Vagina (tissue), 2 donors: ENCODE measurements at regions not wholly inside any gene's neighbourhood (a gene's known extent, or its start where the extent isn't known, plus 50 kb on each side); places are given as distances from the start of the nearest gene placed in this dataset.

Experiments used
- DNase-seq, 2 donors: peaks; one replicate each; pipeline ENCODE4 v3.0.0-alpha.2; 2017; ENCODE audit errors: extremely low spot score in 2 of 2
- H3K27ac ChIP-seq: fragments of 200-600 bp; sonication (generic); one replicate; pipeline ENCODE4 v1.5.1; 2019
- H3K27me3 ChIP-seq: fragments of 200-600 bp; sonication (generic); one replicate; pipeline ENCODE4 v1.5.1; 2019
- H3K36me3 ChIP-seq, 2 donors: fragments of 200-600 bp; sonication (generic); one replicate each; pipeline ENCODE4 v1.5.1; 2017 to 2019
- H3K4me1 ChIP-seq: fragments of 200-600 bp; sonication (generic); one replicate; pipeline ENCODE4 v1.5.1; 2019
- H3K4me3 ChIP-seq, 2 donors: fragments of 200-600 bp; sonication (generic); 1 replicate in 1 of 2; 2 replicates in 1 of 2; pipeline ENCODE4 v1.5.1; 2016 to 2019
- H3K9me3 ChIP-seq: fragments of 200-600 bp; sonication (generic); one replicate; pipeline ENCODE4 v1.5.1; 2019
- POLR2A ChIP-seq, 2 donors: fragments of 450-650 bp; IDR thresholded peaks; one replicate each; pipeline ENCODE4 v1.6.1; 2017; ENCODE audit warnings: antibody characterized with exemption in 2 of 2, mild to moderate bottlenecking in 2 of 2, moderate library complexity in 2 of 2
- POLR2AphosphoS5 ChIP-seq, 2 donors: sonication (generic); formaldehyde crosslinking; IDR thresholded peaks; one replicate each; pipeline ENCODE4 v1.9.0; 2017; ENCODE audit warnings: antibody characterized with exemption in 2 of 2, mild to moderate bottlenecking in 2 of 2, low read depth in 1 of 2; ENCODE audit not compliant: insufficient read depth in 1 of 2
- intact Hi-C: fragments of 100-400 bp; cut with DNase I; formaldehyde crosslinking; loops from one replicate; pipeline ENCODE4 v1.15.1; 2023
- TF ChIP-seq, protein P1 (sequence below), 3 experiments: fragments of 450-650 bp in 2 of 3; fragments of 200-600 bp in 1 of 3; sonication (generic) in 1 of 3; IDR thresholded peaks; one replicate each; pipeline ENCODE4 v1.5.1; 2017 to 2019; ENCODE audit warnings: antibody characterized with exemption in 3 of 3, mild to moderate bottlenecking in 2 of 3, moderate library complexity in 2 of 3

DNA sequence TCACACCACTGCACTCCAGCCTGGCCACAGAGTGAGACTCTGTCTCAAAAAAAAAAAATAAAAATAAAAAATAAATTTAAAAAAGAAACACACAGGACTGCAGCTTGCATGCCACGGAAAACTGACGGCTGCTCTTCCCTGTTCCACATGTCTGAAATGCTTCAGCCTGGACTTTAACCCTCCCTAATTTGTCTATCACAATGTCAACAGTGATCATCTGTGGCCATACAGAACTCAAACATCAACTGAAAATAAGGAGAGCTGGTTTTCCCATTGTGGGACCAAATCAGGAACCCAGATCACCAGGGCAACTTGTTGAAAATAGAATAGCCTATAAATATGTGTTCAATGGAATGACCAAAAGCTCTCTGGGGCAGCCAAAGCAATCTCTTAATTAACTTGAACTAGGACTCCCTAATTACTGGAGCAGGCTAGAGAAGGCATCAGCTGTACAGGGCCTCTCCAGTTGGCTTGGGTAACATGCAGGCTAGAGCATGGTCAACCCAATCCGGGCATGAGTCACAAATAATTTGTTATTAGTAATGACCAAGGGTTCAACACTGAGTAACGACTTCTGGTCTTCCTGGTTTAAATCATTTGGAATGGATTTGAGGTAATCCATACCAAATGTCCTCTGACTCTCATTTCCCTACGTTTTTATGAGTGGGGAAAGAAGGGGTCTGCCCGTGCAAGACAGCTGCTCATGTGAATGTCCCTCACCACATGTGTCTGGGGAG, 62.7 kb upstream of the KAZN start:
- no peaks in the 10 kb centered on the region for H3K9me3 ChIP-seq
- H3K4me3 ChIP-seq = no peak overlapping the region
- no peak overlapping the region for H3K27ac ChIP-seq
- intact Hi-C loops = no loop called here
- H3K4me1 ChIP-seq = no peaks in the 10 kb centered on the region
- no peak for DNase-seq
- no peaks in the 10 kb centered on the region for H3K27me3 ChIP-seq
- H3K36me3 ChIP-seq = no peaks in the 10 kb centered on the region
- TF ChIP-seq POLR2A (IDR thresholded peaks at IDR 0.05) (no peak), POLR2AphosphoS5 (IDR thresholded peaks at IDR 0.05; ENCODE audit: insufficient read depth in 1 of 2, low read depth in 1 of 2) (no peak)
- TF ChIP-seq, protein P1, sequence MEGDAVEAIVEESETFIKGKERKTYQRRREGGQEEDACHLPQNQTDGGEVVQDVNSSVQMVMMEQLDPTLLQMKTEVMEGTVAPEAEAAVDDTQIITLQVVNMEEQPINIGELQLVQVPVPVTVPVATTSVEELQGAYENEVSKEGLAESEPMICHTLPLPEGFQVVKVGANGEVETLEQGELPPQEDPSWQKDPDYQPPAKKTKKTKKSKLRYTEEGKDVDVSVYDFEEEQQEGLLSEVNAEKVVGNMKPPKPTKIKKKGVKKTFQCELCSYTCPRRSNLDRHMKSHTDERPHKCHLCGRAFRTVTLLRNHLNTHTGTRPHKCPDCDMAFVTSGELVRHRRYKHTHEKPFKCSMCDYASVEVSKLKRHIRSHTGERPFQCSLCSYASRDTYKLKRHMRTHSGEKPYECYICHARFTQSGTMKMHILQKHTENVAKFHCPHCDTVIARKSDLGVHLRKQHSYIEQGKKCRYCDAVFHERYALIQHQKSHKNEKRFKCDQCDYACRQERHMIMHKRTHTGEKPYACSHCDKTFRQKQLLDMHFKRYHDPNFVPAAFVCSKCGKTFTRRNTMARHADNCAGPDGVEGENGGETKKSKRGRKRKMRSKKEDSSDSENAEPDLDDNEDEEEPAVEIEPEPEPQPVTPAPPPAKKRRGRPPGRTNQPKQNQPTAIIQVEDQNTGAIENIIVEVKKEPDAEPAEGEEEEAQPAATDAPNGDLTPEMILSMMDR (IDR thresholded peaks at IDR 0.05) = no peak

DNA sequence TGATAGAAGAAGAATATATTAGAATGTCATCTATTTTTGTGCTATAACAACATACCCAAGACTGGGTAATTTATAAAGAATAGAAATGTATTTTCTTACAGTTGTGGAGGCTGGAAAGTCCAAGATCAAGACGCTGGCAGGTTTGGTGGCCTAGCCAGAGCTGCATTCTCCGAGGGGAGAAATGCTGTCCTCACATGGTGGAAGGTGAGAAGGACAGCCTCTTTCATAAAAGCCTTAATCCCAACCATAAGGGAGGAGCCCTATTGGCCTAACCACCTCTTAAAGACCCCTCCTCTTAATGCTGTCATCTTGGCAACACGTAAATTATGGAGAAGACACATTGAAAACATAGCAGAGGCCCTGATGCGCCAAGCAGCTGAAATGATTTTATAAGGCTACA, 60.1 kb upstream of the KAZN start:
- H3K4me1 ChIP-seq = no peaks in the 10 kb centered on the region
- TF ChIP-seq, protein P1 (IDR thresholded peaks at IDR 0.05) = no peak
- TF ChIP-seq POLR2A (IDR thresholded peaks at IDR 0.05) = no peak
- TF ChIP-seq POLR2AphosphoS5 (IDR thresholded peaks at IDR 0.05; ENCODE audit: insufficient read depth in 1 of 2, low read depth in 1 of 2) = no peak
- H3K9me3 ChIP-seq = no peaks in the 10 kb centered on the region
- no peak overlapping the region for H3K27ac ChIP-seq
- H3K36me3 ChIP-seq = no peaks in the 10 kb centered on the region
- no peak for DNase-seq
- intact Hi-C loops = no loop called here
- no peak overlapping the region for H3K4me3 ChIP-seq
- H3K27me3 ChIP-seq = no peaks in the 10 kb centered on the region

DNA sequence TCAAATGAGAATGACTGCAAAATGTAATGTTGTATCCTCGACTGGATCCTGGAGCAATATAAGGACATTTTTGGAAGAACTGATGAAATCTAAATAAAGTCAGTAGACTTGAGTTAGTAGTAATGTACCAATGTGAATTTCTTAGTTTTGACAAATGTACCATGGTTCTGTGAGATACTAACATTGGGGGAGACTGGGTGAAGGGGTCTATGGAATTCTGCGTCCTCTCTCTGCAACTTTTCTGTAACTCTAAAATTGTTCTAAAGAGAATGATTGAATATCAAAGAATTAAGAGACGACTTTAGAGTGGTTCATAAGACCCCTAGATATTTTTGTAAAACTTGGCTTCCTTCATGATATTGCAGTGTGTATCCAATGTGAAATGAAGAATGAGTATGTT, 59.2 kb upstream of the KAZN start:
- Histone ChIP-seq H3K9me3 (no peaks in the 10 kb centered on the region), H3K27ac (no peak overlapping the region), H3K36me3 (no peaks in the 10 kb centered on the region), H3K27me3 (no peaks in the 10 kb centered on the region), H3K4me3 (no peak overlapping the region), H3K4me1 (no peaks in the 10 kb centered on the region)
- intact Hi-C loops = no loop called here
- DNase-seq = no peak
- TF ChIP-seq, protein P1 (IDR thresholded peaks at IDR 0.05) = no peak
- TF ChIP-seq POLR2A (IDR thresholded peaks at IDR 0.05) = no peak
- TF ChIP-seq POLR2AphosphoS5 (IDR thresholded peaks at IDR 0.05; ENCODE audit: insufficient read depth in 1 of 2, low read depth in 1 of 2) = no peak

DNA sequence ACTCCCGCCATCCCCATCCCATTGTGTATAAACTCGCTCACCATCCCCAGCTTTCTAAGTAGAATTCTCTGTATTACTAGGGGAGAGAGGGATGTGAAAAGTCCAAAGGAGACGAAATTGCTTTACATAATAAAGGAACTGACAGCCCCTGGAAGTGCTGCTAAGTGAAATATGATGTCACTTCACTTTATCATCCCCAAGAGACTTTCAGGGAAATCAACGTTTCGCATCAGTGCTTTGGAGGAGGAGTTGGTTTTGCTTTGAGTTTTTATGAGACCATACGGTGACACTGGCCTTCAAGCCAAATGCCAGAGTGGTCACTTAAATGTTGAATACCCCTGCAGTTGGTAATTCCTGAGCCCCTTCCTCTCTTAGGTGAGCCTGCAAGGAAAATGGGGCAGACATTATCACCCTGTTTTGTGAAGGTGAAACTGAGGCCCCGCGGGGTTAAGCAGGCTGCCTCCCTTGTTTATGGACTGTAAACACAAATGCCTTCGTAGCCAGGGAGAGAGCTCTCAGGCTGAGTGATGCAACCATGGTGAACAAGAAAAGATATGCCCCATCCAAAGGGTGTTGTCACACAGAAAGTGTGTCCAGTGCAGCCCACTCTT, 58.4 kb upstream of the KAZN start:
- H3K36me3 ChIP-seq = no peaks in the 10 kb centered on the region
- H3K4me3 ChIP-seq = no peak overlapping the region
- intact Hi-C loops = no loop called here
- H3K27me3 ChIP-seq = no peaks in the 10 kb centered on the region
- TF ChIP-seq, protein P1 (IDR thresholded peaks at IDR 0.05) = no peak
- TF ChIP-seq POLR2AphosphoS5 (IDR thresholded peaks at IDR 0.05; ENCODE audit: insufficient read depth in 1 of 2, low read depth in 1 of 2) (no peak), POLR2A (IDR thresholded peaks at IDR 0.05) (no peak)
- DNase-seq = no peak
- no peaks in the 10 kb centered on the region for H3K9me3 ChIP-seq
- H3K27ac ChIP-seq = no peak overlapping the region
- no peaks in the 10 kb centered on the region for H3K4me1 ChIP-seq

DNA sequence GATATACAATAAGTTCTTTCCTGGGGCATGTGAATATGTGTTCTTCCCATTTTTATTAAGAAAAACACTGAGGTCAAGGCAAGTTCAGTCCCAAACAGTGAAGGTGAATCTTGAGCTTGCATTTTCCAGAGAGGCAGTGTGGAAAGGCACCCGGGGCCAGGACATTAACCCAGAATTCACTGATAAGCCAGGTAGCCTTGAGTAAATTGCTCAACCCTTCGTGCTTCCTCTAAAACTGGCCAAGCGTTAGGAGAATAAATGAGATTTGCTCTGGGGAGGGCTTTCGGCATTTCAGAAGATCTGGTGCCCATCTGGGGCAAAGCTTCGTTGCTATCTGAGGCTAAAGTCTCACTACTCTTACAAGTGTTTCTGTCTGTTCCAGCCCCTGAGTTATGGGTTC, 57.1 kb upstream of the KAZN start:
- no peaks in the 10 kb centered on the region for H3K9me3 ChIP-seq
- H3K4me1 ChIP-seq = no peaks in the 10 kb centered on the region
- H3K27me3 ChIP-seq = no peaks in the 10 kb centered on the region
- no peak overlapping the region for H3K4me3 ChIP-seq
- intact Hi-C loops = no loop called here
- TF ChIP-seq POLR2AphosphoS5 (IDR thresholded peaks at IDR 0.05; ENCODE audit: insufficient read depth in 1 of 2, low read depth in 1 of 2) (no peak), POLR2A (IDR thresholded peaks at IDR 0.05) (no peak)
- TF ChIP-seq, protein P1 (IDR thresholded peaks at IDR 0.05) = no peak
- H3K36me3 ChIP-seq = no peaks in the 10 kb centered on the region
- no peak for DNase-seq
- H3K27ac ChIP-seq = no peak overlapping the region
